Femur (tissue), 1 donor: ENCODE measurements at regions not wholly inside any gene's neighbourhood (a gene's known extent, or its start where the extent isn't known, plus 50 kb on each side); places are given as distances from the start of the nearest gene placed in this dataset.
A peak's percentile ranks its signal among the peaks of the same experiment; 100 is the strongest.

ENCODE experiments used
- DNase-seq: peaks from one replicate; pipeline ENCODE4 v3.0.0-alpha.2; 2017

DNA sequence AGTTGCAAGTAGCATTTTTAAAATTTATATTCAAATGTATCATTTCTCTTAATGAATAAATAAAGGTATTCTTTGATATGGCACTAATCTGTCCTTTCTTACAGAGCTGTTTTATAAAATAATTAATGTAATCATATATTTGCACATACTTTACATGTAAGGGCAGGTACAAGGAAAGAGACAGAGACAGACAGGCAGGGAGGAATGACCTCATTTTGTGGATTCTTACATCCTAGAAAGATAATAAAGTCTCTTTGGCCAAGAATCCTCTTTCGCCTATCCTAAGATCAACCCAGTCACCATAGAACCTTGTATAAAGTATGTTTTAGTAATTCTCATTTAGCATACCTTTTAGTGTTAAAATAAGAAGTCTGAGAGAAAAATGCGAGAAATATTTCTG is 98.5 kb upstream of the CTSO start:
- DNase-seq, result no peak

DNA sequence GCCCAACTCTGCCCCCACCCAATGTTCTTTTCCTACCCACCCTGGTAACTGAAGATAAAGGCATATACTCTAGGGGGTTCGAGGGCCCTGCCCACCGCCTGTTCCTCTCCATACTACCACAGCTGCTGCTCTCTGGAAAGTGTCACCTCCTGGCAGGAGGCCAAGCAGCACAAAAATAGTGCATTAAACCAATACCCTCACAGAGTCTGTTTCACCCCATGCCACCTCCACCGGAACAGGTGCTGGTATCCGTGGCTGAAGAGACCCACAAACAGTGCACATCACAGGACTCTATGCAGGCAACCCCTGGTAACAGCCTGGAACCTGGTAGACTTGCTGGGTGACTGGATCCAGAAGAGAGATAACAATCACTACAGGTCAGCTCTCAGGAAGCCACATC is 85.1 kb upstream of the CTSO start:
- peak; percentile 42 for DNase-seq

DNA sequence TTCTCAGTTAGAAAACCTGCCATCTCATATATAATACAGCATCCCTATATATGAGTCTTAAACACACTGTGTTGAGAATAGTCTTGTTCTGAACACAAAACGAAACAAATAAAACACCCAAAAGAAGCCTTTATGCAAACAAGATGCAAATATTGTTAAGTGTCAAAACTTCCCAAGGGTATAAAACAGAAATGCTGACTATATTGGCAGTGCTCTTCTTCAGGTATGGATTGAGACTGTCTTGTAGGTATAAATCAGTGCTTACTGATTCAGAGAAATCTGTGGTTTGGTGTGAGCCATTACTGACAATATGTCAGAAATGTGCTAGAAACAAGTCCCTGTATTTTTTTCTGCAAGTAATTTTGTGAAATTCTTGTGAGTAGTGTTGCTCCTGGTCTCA is 82.8 kb upstream of the CTSO start:
- DNase-seq, result no peak

DNA sequence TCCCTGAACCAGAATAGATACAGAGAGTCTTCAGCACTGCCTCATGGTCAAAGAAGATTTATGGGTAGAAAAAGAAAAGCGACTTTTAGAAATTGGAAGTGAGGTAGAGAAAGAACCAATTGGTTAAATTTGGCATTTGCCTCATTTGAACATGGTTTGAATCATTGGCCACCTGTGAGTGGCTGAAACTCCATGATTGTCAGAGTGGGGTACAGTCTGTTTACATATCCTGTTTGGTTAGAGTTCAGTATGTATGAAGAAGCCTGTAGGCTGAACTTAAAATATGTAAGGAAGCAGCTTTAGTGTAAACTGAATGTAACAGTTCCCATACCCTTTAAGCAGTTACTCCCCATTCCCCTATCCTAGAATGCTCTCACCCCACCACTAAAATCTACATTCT is 76.0 kb upstream of the CTSO start:
- no peak for DNase-seq

DNA sequence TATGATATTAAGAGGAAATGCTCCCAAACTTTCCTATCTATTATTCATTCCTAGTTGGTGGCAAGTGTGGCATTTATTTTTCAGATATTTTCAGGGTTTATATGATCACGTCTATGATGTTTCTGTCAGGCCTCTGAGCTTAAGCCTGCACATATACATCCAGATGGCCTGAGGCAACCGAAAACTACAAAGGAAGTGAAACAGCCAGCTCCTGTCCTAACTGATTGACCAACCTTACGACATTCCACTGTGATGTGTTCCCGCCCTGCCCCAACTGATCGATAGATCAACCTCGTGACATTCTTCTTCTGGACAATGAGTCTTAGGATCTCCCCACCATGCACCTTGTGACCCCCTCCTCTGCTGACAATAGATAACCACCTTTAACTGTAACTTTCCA is 67.6 kb upstream of the CTSO start:
- DNase-seq, result no peak

DNA sequence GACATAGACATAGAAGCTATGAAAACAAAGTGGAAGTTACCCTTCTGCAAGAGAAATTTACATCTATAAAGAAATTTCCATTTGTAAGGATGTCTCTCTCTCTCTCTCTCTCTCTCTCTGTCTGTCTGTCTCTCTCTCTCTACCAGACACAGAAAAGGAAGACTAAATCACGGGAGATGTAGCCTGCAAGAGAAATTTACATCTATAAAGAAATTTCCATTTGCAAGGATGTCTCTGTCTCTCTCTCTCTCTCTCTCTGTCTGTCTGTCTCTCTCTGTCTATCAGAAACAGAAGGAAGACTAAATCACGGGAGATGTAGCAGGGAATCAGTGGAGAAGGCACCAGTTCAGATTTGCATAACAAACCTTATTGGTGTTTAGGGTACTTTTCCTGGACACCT is 65.6 kb upstream of the CTSO start:
- DNase-seq, result no peak

DNA sequence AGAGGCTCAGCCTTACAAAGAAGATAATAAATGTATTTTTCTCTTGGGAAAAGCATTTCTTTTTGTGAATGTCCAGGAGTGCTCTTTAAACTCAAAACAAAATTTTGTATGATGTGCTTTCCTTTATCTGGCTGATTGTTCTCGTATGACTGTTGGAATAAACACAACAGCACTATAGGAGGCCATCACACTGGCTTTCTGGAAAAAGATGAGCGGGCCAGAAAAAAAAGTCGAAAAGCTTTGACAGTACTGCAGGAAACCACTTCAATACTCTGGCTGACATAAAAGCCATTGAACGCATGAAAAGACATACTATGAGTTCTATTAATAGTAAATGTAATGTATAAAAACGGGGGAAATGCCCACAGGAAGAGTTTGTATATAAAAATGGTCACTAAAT is 64.7 kb upstream of the CTSO start:
- DNase-seq, result no peak

DNA sequence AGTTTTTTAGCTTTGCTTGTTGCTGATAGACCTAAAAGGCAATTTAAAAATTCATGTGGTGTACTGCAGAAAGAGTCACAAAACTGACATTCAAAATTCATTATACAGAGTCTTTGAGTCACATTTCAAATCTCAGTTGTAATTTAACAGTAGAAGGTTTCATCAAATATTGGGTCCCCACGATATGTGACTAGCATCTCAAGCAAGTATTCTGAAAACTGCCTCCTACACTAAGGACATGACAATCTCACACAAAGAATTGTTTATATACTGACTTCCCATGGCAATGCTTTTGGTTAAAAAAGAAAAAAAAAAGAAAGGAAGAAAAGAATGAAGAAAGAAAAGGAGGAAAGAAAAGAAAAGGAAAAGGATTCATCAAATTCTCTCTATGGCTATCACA is 62.1 kb upstream of the CTSO start:
- no peak for DNase-seq

DNA sequence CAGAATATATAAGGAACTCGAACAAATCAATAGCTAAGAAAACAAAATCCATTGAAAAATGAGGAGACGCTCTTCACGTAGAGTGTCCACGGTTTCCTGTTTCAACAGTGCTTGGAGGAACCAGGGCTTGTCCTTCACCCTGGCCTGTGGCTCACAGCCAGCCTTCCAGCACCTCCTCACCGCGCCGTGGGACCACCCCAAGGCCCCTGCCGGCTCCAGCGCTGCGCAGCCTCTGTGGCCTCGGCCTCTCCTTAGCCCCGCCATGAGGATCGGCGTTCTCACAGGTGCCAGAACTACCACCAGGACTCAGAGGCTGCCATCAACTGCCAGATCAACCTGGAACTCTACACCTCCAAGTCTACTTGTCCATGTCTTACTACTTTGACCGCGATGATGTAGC is 52.5 kb upstream of the CTSO start:
- DNase-seq, result no peak
